ENCODE measurements at regions not wholly inside any gene's neighbourhood (a gene's known extent, or its start where the extent isn't known, plus 50 kb on each side); places are given as distances from the start of the nearest gene placed in this dataset.

DNA sequence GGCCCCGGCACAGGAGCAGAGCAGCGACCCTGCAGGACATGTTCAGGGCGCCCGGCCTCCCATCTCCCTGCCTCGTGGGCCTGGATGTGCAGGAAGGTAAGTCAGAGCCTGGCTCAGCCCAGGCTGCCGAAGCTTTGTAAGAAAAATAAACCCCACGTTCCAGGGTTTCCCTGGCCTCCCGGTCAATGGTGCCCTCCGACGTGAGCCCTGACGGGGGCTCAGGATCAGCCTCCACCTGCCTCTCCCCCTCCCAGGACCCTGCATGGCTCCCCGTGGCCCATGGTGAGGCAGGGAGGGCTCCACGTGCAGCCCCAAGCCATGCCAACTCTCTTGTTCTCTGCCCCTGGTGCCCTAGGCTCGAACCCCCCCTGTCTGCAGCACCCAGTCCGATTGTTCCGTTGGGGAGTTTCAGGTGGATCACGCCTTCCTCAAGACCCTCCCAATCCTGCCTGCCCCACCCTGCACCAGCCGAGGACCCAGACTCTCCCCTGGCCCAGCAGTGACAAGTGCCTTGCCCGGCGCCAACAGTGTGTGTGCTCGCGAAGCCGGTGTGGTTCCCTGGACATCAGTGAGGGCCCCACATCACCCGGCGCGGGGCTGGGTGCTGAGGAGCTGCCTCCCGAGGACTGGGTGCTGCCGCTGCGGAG, 73.2 kb downstream of the PDGFA start:
- Mint-ChIP-seq H3K27ac (no peak overlapping the region), H3K4me1 (ENCODE audit: low read depth) (no peaks in the 10 kb centered on the region)
- no peak for DNase-seq (ENCODE audit: low spot score, unreplicated experiment)

More for the DNA sequence above, 73.2 kb downstream of the PDGFA start:
- no peak for TF ChIP-seq CTCF (IDR thresholded peaks at IDR 0.05; ENCODE audit: unreplicated experiment)
- H3K27me3 Mint-ChIP-seq: peaks cover 10% of the 10 kb centered on the region
- no peaks in the 10 kb centered on the region for H3K9me3 Mint-ChIP-seq (ENCODE audit: low read depth)
- no peak overlapping the region for H3K4me3 Mint-ChIP-seq (ENCODE audit: low read depth)
- no peaks in the 10 kb centered on the region for H3K36me3 Mint-ChIP-seq (ENCODE audit: insufficient read depth)

All from progenitor cell of endocrine pancreas (in vitro differentiated cells).